Keratinocyte (primary cell): ENCODE measurements at regions not wholly inside any gene's neighbourhood (a gene's known extent, or its start where the extent isn't known, plus 50 kb on each side); places are given as distances from the start of the nearest gene placed in this dataset.

Source experiments
- DNase-seq: peaks from one replicate; pipeline ENCODE4 v3.0.0-alpha.2; 2011; ENCODE audit warnings: low read depth, missing footprints, low spot score
- FAIRE-seq: peaks from 2 replicates; lab custom pipeline; 2011; peaks lifted over from hg19 to GRCh38; lab: Jason Lieb, UNC
- H2AFZ ChIP-seq: 2 replicates; pipeline ENCODE4 v1.6.0; 2012; ENCODE audit warnings: low read length, control low read depth, inconsistent platforms; ENCODE audit not compliant: control insufficient read depth
- H3K27ac ChIP-seq: 2 replicates; pipeline ENCODE4 v1.5.1; 2011; ENCODE audit warnings: low read length; ENCODE audit not compliant: control insufficient read depth, insufficient read depth
- H3K27me3 ChIP-seq: 3 replicates; pipeline ENCODE4 v1.6.0; 2011; ENCODE audit warnings: low read length; ENCODE audit not compliant: control insufficient read depth, insufficient read depth; ENCODE audit errors: extremely low read depth
- H3K36me3 ChIP-seq, 2 experiments: 2 replicates in 1 of 2; 3 replicates in 1 of 2; pipeline ENCODE4 v1.5.1; 2011; ENCODE audit warnings: low read length in 2 of 2, mild to moderate bottlenecking in 1 of 2; ENCODE audit not compliant: control insufficient read depth in 2 of 2, insufficient read depth in 2 of 2; ENCODE audit errors: extremely low read depth in 1 of 2
- H3K4me1 ChIP-seq: 3 replicates; pipeline ENCODE4 v1.5.1; 2011; ENCODE audit warnings: low read length; ENCODE audit not compliant: control insufficient read depth, insufficient read depth; ENCODE audit errors: extremely low read depth
- H3K4me2 ChIP-seq: 3 replicates; pipeline ENCODE4 v1.6.0; 2011; ENCODE audit warnings: low read depth, low read length; ENCODE audit not compliant: control insufficient read depth, insufficient read depth; ENCODE audit errors: extremely low read depth
- H3K4me3 ChIP-seq, 3 experiments: fragments of 200-600 bp in 1 of 3; sonication (generic) in 1 of 3; 2 replicates in 2 of 3; 3 replicates in 1 of 3; pipeline ENCODE4 v1.5.1; 2011 to 2016; ENCODE audit warnings: low read length in 3 of 3, mild to moderate bottlenecking in 3 of 3, control low read depth in 2 of 3, inconsistent platforms in 1 of 3, low read depth in 1 of 3, mixed read lengths in 1 of 3, mixed run types in 1 of 3, moderate library complexity in 1 of 3; ENCODE audit not compliant: control insufficient read depth in 2 of 3, insufficient read depth in 2 of 3; ENCODE audit errors: extremely low read depth in 1 of 3
- H3K79me2 ChIP-seq: 2 replicates; pipeline ENCODE4 v1.6.0; 2012; ENCODE audit warnings: low read length; ENCODE audit not compliant: control insufficient read depth, insufficient read depth
- H3K9ac ChIP-seq: 3 replicates; pipeline ENCODE4 v1.6.0; 2011; ENCODE audit warnings: low read length; ENCODE audit not compliant: control insufficient read depth, insufficient read depth; ENCODE audit errors: extremely low read depth
- H3K9me1 ChIP-seq: 3 replicates; pipeline ENCODE4 v1.6.0; 2011; ENCODE audit warnings: low read length; ENCODE audit not compliant: control insufficient read depth, insufficient read depth; ENCODE audit errors: extremely low read depth
- H3K9me3 ChIP-seq: 2 replicates; pipeline ENCODE4 v1.5.1; 2012; ENCODE audit warnings: low read depth, low read length; ENCODE audit not compliant: control insufficient read depth
- H4K20me1 ChIP-seq: 3 replicates; pipeline ENCODE4 v1.6.0; 2011; ENCODE audit warnings: low read length; ENCODE audit not compliant: control insufficient read depth, insufficient read depth; ENCODE audit errors: extremely low read depth
- CTCF ChIP-seq, 3 experiments: IDR thresholded peaks in 1 of 3; conservative IDR thresholded peaks in 1 of 3; optimal IDR thresholded peaks in 1 of 3; 2 replicates in 2 of 3; 3 replicates in 1 of 3; pipeline versions ENCODE3 to v1.5.1; 2011; ENCODE audit warnings: low read length in 3 of 3, mild to moderate bottlenecking in 3 of 3, moderate library complexity in 2 of 3, control low read depth in 1 of 3, inconsistent platforms in 1 of 3; ENCODE audit not compliant: insufficient read depth in 2 of 3; ENCODE audit errors: extremely low read depth in 1 of 3
- EZH2 ChIP-seq: IDR thresholded peaks from one replicate; pipeline ENCODE4 v1.6.1; 2012; ENCODE audit warnings: inconsistent platforms, mild to moderate bottlenecking, low read length, moderate library complexity
- dilution Hi-C: fragments of 300-500 bp; cut with MboI; formaldehyde crosslinking; loops from one replicate; pipeline ENCODE4 v1.7.0; 2020; ENCODE audit warnings: low sequenced_read_pairs; ENCODE audit not compliant: extremely low pct_ligation_motif_present

- H3K79me2 ChIP-seq: no peaks in the 10 kb centered on the region
- no peak overlapping the region for H3K9ac ChIP-seq
- no peak overlapping the region for H3K4me2 ChIP-seq
- TF ChIP-seq EZH2: no peak
- no peak for TF ChIP-seq CTCF (optimal IDR thresholded peaks at IDR 0.05 in 1 of 3, IDR thresholded peaks at IDR 0.05 in 1 of 3, conservative IDR thresholded peaks at IDR 0.05 in 1 of 3; ENCODE audit: extremely low read depth in 1 of 3, insufficient read depth in 2 of 3, low read length in 3 of 3)
- no peaks in the 10 kb centered on the region for H3K36me3 ChIP-seq
- dilution Hi-C loops: no loop called here
- no peaks in the 10 kb centered on the region for H3K4me1 ChIP-seq
- H4K20me1 ChIP-seq: no peaks in the 10 kb centered on the region
- H3K9me3 ChIP-seq: no peaks in the 10 kb centered on the region
- H3K4me3 ChIP-seq: no peak overlapping the region
- no peak overlapping the region for H3K27ac ChIP-seq
- no peak for DNase-seq
- peaks cover 4% of the 10 kb centered on the region for H3K27me3 ChIP-seq
- FAIRE-seq: no peak
- H2AFZ ChIP-seq: no peak overlapping the region
- H3K9me1 ChIP-seq: no peaks in the 10 kb centered on the region
Measured at GRCh38 chr22:22360014-22360413, 115.4 kb downstream of the VPREB1 start.

- Histone ChIP-seq H4K20me1 (no peaks in the 10 kb centered on the region), H3K36me3 (no peaks in the 10 kb centered on the region), H3K4me1 (no peaks in the 10 kb centered on the region), H3K27ac (no peak overlapping the region), H3K4me2 (no peak overlapping the region), H3K79me2 (no peaks in the 10 kb centered on the region), H3K4me3 (no peak overlapping the region), H3K9me3 (no peaks in the 10 kb centered on the region), H3K9me1 (no peaks in the 10 kb centered on the region), H3K9ac (no peak overlapping the region), H2AFZ (no peak overlapping the region), H3K27me3 (peaks cover 4% of the 10 kb centered on the region)
- DNase-seq (no peak), FAIRE-seq (no peak)
- TF ChIP-seq EZH2: no peak
- TF ChIP-seq CTCF (optimal IDR thresholded peaks at IDR 0.05 in 1 of 3, IDR thresholded peaks at IDR 0.05 in 1 of 3, conservative IDR thresholded peaks at IDR 0.05 in 1 of 3; ENCODE audit: extremely low read depth in 1 of 3, insufficient read depth in 2 of 3, low read length in 3 of 3): no peak
- dilution Hi-C loops: no loop called here
Measured at GRCh38 chr22:22362311-22362710, 117.7 kb downstream of the VPREB1 start.
